SK-N-SH treated with all-trans-retinoic acid at 6 μM for 48 hours (cell line): ENCODE measurements at regions not wholly inside any gene's neighbourhood (a gene's known extent, or its start where the extent isn't known, plus 50 kb on each side); places are given as distances from the start of the nearest gene placed in this dataset.

Source experiments
- ZFP30 ChIP-seq: fragments of 450-650 bp; formaldehyde crosslinking; IDR thresholded peaks from 2 replicates; pipeline ENCODE4 v1.5.0; 2022; ENCODE audit warnings: mild to moderate bottlenecking, moderate library complexity
- TF ChIP-seq, protein P1 (sequence below): fragments of 250-450 bp; sonication (Bioruptor Pico); IDR thresholded peaks from 2 replicates; pipeline ENCODE4 v1.5.0; 2020; ENCODE audit warnings: mild to moderate bottlenecking, moderate library complexity

DNA sequence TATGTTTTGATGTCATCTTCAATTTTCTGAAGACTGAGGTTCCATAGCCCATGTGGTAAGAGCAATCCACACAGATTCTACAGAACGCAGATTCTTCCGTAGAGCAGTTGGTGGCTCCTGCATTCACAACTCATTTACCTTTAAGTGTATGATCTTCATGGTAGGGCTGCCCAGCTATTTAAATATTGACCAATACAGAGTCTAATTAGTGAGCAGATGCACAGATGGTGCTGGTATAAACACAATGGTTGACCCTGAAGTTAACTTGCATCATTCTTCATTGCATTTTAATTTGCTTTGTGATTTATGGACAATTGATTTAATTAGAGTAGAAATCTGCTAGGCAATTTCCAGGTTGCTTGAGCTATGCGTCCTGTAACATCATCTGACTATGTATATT is 269.2 kb downstream of the SQOR start:
- TF ChIP-seq, protein P1, sequence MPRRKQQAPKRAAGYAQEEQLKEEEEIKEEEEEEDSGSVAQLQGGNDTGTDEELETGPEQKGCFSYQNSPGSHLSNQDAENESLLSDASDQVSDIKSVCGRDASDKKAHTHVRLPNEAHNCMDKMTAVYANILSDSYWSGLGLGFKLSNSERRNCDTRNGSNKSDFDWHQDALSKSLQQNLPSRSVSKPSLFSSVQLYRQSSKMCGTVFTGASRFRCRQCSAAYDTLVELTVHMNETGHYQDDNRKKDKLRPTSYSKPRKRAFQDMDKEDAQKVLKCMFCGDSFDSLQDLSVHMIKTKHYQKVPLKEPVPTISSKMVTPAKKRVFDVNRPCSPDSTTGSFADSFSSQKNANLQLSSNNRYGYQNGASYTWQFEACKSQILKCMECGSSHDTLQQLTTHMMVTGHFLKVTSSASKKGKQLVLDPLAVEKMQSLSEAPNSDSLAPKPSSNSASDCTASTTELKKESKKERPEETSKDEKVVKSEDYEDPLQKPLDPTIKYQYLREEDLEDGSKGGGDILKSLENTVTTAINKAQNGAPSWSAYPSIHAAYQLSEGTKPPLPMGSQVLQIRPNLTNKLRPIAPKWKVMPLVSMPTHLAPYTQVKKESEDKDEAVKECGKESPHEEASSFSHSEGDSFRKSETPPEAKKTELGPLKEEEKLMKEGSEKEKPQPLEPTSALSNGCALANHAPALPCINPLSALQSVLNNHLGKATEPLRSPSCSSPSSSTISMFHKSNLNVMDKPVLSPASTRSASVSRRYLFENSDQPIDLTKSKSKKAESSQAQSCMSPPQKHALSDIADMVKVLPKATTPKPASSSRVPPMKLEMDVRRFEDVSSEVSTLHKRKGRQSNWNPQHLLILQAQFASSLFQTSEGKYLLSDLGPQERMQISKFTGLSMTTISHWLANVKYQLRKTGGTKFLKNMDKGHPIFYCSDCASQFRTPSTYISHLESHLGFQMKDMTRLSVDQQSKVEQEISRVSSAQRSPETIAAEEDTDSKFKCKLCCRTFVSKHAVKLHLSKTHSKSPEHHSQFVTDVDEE (CRISPR knock-in tag): no peak
- TF ChIP-seq ZFP30 (CRISPR knock-in tag): no peak
